Mucosa of rectum (tissue), 2 donors: ENCODE measurements at regions not wholly inside any gene's neighbourhood (a gene's known extent, or its start where the extent isn't known, plus 50 kb on each side); places are given as distances from the start of the nearest gene placed in this dataset.
"Not testable (repeated sequence)": the region's sequence is repeated elsewhere in the genome, so short reads cannot be mapped to it uniquely, and the experiment has no call there.

Source experiments
- H3K27ac ChIP-seq, 2 donors: one replicate each; pipeline ENCODE4 v1.7.0; 2013; ENCODE audit warnings: inconsistent platforms in 2 of 2, low read depth in 2 of 2, low read length in 2 of 2
- H3K27me3 ChIP-seq, 2 donors: one replicate each; pipeline ENCODE4 v1.7.0; 2013; ENCODE audit warnings: low read length in 2 of 2; ENCODE audit not compliant: control insufficient read depth in 2 of 2, insufficient read depth in 2 of 2
- H3K36me3 ChIP-seq, 2 donors: one replicate each; pipeline ENCODE4 v1.7.0; 2013; ENCODE audit warnings: low read length in 2 of 2; ENCODE audit not compliant: control insufficient read depth in 2 of 2, insufficient read depth in 2 of 2
- H3K4me1 ChIP-seq, 2 donors: one replicate each; pipeline ENCODE4 v1.7.0; 2013; ENCODE audit warnings: low read length in 2 of 2, mild to moderate bottlenecking in 1 of 2; ENCODE audit not compliant: control insufficient read depth in 2 of 2, insufficient read depth in 2 of 2
- H3K4me3 ChIP-seq, 2 donors: one replicate each; pipeline ENCODE4 v1.7.0; 2013; ENCODE audit warnings: low read length in 2 of 2
- H3K9ac ChIP-seq, 2 donors: one replicate each; pipeline ENCODE4 v1.7.0; 2013; ENCODE audit warnings: low read length in 2 of 2, low read depth in 1 of 2, mild to moderate bottlenecking in 1 of 2
- H3K9me3 ChIP-seq, 2 donors: one replicate each; pipeline ENCODE4 v1.7.0; 2013; ENCODE audit warnings: low read length in 2 of 2; ENCODE audit not compliant: control insufficient read depth in 2 of 2
- donor health status: healthy.
- donor health status: Normal muscosa, but diverticular disease.

GRCh38 chr15:50857763-50858162, 50.7 kb upstream of the AP4E1 start:
- H3K27me3 ChIP-seq: no peaks in the 10 kb centered on the region
- H3K9me3 ChIP-seq: no peaks in the 10 kb centered on the region
- H3K4me1 ChIP-seq: peaks cover 0 to 13% of the 10 kb centered on the region in 2 donors
- no peak overlapping the region for H3K27ac ChIP-seq
- no peak overlapping the region for H3K4me3 ChIP-seq
- H3K36me3 ChIP-seq: no peaks in the 10 kb centered on the region
- H3K9ac ChIP-seq: no peak overlapping the region

DNA sequence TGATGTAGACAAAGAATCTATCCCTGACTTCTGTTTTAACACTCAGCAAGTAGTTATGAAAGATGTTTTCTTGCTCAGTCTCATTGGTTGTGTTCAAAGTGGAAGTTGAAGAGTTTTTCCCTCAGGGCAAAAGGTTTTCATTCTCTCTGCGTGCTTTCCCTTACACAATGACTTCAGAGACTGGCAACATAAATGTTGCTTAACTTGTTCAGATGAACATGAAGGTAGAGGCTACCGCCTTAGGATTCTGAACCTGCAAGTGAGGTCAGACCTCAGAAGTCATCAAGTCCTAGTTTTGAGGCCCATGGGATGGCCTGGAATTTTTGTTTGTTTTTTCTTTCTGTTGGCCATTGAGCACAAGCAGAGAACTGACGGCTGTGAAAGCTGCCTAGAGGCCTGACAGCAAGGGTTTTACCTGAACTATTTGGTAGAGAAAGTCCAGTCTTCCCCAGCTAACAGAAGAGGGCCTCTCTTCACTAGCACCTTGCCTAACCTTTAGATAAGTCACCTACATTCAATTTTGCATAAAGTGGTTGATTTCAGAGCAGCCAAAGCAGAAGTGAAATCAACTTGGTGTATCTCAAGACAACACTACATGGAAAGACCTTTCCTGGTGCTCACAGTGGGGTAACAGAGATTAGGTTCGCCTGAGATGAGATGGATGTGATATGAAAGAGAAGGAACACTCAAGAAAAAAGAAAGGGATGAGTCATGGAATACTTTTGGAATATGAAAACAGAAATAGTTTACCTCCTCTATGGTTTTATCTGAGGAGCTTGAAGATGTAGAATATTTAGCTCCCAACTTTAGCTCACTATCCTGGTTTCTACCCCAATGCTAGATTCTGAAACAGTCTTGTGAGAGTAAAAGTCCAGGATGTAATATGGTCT, 53.6 kb upstream of the AP4E1 start:
- Histone ChIP-seq H3K27ac (no peak overlapping the region), H3K36me3 (no peaks in the 10 kb centered on the region), H3K27me3 (no peaks in the 10 kb centered on the region)

DNA sequence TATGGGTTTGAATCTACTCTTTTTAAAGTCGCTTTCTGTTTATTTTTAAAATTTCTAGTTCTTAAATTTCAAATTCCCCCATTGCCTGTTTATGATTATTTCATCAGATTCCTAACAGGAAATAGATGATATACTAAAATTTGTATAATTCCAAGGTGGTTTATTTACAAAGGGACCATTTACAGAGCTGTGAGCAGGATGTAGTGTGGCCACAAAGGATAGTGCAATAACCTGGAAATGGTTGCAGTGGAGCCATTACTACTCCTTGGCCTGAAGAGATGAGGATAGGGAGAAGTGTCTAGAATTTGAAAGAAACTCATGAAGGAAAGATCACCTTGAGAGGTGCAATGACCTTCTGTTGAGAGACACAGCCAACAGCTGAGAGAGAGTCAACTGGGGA, 58.5 kb upstream of the AP4E1 start:
- H3K9ac ChIP-seq: no peak overlapping the region
- H3K4me3 ChIP-seq: no peak overlapping the region
- no peaks in the 10 kb centered on the region for H3K4me1 ChIP-seq
- no peak overlapping the region for H3K27ac ChIP-seq
- no peaks in the 10 kb centered on the region for H3K9me3 ChIP-seq
- no peaks in the 10 kb centered on the region for H3K27me3 ChIP-seq
- H3K36me3 ChIP-seq: no peaks in the 10 kb centered on the region

More for the DNA sequence above, 53.6 kb upstream of the AP4E1 start:
- Histone ChIP-seq H3K4me1 (peaks cover 0 to 13% of the 10 kb centered on the region in 2 donors), H3K9ac (no peak overlapping the region), H3K9me3 (no peaks in the 10 kb centered on the region), H3K4me3 (no peak overlapping the region)

- Histone ChIP-seq H3K4me1 (no peaks in the 10 kb centered on the region), H3K27me3 (no peaks in the 10 kb centered on the region), H3K36me3 (no peaks in the 10 kb centered on the region), H3K27ac (no peak overlapping the region), H3K9me3 (no peaks in the 10 kb centered on the region), H3K9ac (no peak overlapping the region), H3K4me3 (no peak overlapping the region)
Measured at GRCh38 chr15:50848349-50848748, 60.1 kb upstream of the AP4E1 start.

- not testable (repeated sequence) for H3K27ac ChIP-seq, H3K36me3 ChIP-seq, H3K4me1 ChIP-seq, H3K9ac ChIP-seq, H3K9me3 ChIP-seq, H3K27me3 ChIP-seq, H3K4me3 ChIP-seq
Measured at GRCh38 chr15:50845181-50845580, 63.3 kb upstream of the AP4E1 start.

GRCh38 chr15:50840520-50840919, 68.0 kb upstream of the AP4E1 start:
- Histone ChIP-seq H3K36me3 (no peaks in the 10 kb centered on the region), H3K9me3 (no peaks in the 10 kb centered on the region), H3K4me1 (no peaks in the 10 kb centered on the region), H3K27me3 (no peaks in the 10 kb centered on the region), H3K9ac (no peak overlapping the region), H3K27ac (no peak overlapping the region), H3K4me3 (no peak overlapping the region)

DNA sequence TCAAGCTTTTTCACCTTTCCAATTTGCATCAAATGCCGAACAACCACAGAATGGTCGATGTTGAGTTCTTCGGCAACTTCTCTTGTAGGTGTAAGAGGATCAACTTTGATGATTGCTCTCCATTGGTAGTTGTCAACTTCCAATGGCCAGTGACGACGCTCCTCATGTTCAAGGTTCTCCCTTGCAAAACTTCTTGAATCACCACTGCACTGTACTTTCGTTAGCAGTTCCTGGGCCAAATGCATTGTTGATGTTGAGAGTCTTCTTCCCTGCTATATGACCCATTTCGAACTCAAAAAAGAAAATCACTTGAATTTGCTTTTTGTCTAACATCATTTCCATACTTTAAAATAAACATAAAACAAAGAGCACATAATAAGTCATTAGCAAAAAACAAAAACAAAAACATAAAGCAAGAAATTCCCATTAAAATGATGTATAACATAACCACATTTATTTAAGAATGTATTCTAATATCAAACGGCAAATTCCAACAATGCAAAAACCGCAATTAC, 71.2 kb upstream of the AP4E1 start:
- no peak overlapping the region for H3K4me3 ChIP-seq
- no peak overlapping the region for H3K27ac ChIP-seq
- H3K9me3 ChIP-seq: no peaks in the 10 kb centered on the region
- no peaks in the 10 kb centered on the region for H3K36me3 ChIP-seq
- H3K4me1 ChIP-seq: no peaks in the 10 kb centered on the region
- no peaks in the 10 kb centered on the region for H3K27me3 ChIP-seq
- H3K9ac ChIP-seq: no peak overlapping the region

DNA sequence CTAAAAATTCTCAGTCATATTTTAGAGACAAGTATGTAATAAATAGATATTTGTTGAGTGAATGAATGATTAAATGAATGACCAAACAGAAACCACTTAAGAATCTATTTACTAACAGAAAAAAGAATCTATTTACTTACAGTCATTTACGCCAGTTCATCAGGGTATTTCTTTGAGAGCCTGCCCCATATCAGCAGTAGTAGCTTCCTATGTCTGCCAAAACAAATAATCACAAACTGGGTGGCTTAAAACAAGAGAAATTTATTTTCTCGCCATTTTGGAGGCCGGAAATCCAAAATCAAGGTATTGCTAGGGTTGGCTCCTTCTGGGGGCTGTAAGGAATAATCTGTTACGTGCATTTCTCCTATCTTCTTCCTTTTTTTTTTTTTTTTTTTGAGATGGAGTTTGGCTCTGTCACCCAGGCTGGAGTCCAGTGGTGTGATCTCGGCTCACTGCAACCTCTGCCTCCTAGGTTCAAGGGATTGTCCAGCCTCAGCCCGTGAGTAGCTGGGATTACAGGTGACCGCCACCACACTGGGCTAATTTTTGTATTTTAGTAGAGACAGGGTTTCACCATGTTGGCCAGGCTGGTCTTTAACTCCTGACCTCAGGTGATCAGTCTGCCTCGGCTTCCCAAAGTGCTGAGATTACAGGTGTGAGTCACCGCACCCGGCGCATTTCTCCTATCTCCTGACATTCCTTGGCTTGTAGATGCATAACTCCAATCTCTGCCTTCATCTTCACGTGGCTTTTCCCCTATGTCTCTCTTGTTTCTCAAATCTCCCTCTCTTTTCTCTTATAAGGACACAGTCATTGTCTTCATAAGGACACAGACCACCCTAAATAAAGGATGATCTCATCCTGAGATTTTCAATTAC, 65.2 kb upstream of the SPPL2A start:
- Histone ChIP-seq H3K4me1 (no peaks in the 10 kb centered on the region), H3K36me3 (no peaks in the 10 kb centered on the region), H3K4me3 (no peak overlapping the region), H3K9me3 (no peaks in the 10 kb centered on the region), H3K27ac (no peak overlapping the region), H3K27me3 (no peaks in the 10 kb centered on the region), H3K9ac (no peak overlapping the region)

DNA sequence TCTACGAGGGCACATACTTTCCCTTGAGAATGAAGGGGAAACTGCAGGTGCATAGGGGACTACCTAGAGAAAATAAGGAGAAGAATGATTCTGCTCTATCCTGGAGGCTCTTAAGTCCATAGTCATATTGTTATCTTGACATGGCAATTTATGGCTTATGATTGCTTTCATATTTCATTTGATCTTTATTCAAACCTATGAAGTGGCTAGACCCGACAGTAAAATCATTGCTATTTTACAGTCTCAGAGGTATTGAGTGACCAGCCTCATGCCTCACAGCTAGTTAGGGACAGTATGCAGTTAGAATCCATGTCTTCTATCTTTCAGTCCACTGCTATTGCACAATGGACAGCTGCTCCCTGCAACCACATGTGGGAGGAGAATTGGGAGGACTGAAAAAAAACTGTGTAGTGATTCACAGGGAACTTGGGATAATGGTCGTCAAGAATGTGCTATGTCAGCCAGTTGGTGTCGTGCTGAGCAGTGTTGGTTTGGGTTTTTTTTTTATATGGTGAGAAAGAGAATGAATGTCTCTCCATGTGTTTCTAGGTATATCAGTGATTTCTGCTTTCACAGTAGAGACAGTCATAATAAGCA, 63.2 kb upstream of the SPPL2A start:
- Histone ChIP-seq H3K27me3 (no peaks in the 10 kb centered on the region), H3K36me3 (no peaks in the 10 kb centered on the region), H3K27ac (no peak overlapping the region), H3K9ac (no peak overlapping the region), H3K9me3 (no peaks in the 10 kb centered on the region), H3K4me1 (no peaks in the 10 kb centered on the region), H3K4me3 (no peak overlapping the region)

DNA sequence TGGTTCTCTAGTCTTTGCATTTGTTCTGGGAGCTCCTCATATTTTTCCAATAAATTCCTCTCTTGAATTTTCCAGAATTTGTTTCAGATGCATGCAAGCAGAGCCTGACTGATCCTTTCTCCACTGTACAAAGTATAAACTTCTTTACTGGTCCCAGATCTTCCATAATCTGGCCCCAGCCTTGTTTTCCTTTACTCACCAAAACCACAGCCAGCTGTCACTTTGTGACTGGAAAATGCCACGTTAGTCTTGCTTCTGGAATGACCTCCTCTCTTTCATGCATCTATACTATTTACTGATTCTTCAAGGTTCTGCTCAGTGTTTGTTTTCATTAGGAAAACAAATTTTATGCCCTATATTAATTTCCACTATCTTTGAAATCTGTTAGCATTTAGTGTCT, 60.4 kb upstream of the SPPL2A start:
- no peak overlapping the region for H3K27ac ChIP-seq
- H3K9me3 ChIP-seq: no peaks in the 10 kb centered on the region
- H3K36me3 ChIP-seq: no peaks in the 10 kb centered on the region
- H3K9ac ChIP-seq: no peak overlapping the region
- no peaks in the 10 kb centered on the region for H3K27me3 ChIP-seq
- H3K4me1 ChIP-seq: no peaks in the 10 kb centered on the region
- no peak overlapping the region for H3K4me3 ChIP-seq
